ENCODE measurements at regions not wholly inside any gene's neighbourhood (a gene's known extent, or its start where the extent isn't known, plus 50 kb on each side); places are given as distances from the start of the nearest gene placed in this dataset.

DNA sequence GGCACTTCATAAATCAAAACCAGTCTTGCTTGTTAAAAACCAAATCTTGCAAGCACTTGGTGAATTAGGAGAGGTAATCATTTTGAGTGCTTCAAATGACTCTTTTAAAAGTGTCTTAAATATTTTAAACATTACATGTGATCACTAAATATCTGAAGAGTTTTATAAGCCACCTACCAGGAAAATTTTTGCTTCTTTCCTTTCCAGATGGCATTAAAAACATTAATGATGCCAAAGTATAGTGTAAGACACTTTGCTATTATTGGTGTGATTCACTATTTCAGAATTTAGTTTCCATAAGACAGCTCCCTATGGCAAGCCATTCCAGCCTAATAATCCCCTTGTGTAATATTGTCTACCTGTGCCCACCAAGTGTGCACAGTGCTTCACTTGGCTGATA lies 548.8 kb upstream of the ADAMTS5 start:
- H3K4me3 ChIP-seq, result no peak overlapping the region
- H3K36me3 ChIP-seq, result no peaks in the 10 kb centered on the region
- no peaks in the 10 kb centered on the region for H3K9me3 ChIP-seq
- no peak overlapping the region for H3K27ac ChIP-seq
- TF ChIP-seq, protein P1, sequence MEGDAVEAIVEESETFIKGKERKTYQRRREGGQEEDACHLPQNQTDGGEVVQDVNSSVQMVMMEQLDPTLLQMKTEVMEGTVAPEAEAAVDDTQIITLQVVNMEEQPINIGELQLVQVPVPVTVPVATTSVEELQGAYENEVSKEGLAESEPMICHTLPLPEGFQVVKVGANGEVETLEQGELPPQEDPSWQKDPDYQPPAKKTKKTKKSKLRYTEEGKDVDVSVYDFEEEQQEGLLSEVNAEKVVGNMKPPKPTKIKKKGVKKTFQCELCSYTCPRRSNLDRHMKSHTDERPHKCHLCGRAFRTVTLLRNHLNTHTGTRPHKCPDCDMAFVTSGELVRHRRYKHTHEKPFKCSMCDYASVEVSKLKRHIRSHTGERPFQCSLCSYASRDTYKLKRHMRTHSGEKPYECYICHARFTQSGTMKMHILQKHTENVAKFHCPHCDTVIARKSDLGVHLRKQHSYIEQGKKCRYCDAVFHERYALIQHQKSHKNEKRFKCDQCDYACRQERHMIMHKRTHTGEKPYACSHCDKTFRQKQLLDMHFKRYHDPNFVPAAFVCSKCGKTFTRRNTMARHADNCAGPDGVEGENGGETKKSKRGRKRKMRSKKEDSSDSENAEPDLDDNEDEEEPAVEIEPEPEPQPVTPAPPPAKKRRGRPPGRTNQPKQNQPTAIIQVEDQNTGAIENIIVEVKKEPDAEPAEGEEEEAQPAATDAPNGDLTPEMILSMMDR (IDR thresholded peaks at IDR 0.05), result no peak
- no peak for TF ChIP-seq POLR2A (IDR thresholded peaks at IDR 0.05)
- H3K27me3 ChIP-seq, result no peaks in the 10 kb centered on the region
- no peaks in the 10 kb centered on the region for H3K4me1 ChIP-seq
- DNase-seq, result no peak

DNA sequence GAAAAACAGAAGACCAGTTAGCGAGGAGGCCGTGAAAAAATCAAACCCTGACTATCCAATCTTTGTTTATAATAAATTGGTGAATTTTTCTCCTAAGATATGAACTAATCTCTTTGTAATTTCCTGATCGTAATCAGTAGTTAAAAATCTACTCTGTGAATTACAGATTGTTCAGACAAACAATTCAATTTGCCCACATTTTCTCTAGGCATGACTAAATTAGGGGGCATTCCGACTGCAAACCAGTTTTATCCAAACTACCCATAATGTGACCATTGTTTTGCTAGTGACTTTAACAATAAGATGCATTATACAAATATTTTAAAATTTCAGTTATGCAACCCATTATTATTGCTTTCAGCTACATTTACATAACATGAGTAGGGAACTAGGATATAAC lies 546.9 kb upstream of the ADAMTS5 start:
- Histone ChIP-seq H3K27me3 (no peaks in the 10 kb centered on the region), H3K36me3 (no peaks in the 10 kb centered on the region), H3K9me3 (no peaks in the 10 kb centered on the region), H3K27ac (no peak overlapping the region), H3K4me3 (no peak overlapping the region), H3K4me1 (no peaks in the 10 kb centered on the region)
- TF ChIP-seq POLR2A (IDR thresholded peaks at IDR 0.05), result no peak
- TF ChIP-seq, protein P1 (IDR thresholded peaks at IDR 0.05), result no peak
- no peak for DNase-seq

DNA sequence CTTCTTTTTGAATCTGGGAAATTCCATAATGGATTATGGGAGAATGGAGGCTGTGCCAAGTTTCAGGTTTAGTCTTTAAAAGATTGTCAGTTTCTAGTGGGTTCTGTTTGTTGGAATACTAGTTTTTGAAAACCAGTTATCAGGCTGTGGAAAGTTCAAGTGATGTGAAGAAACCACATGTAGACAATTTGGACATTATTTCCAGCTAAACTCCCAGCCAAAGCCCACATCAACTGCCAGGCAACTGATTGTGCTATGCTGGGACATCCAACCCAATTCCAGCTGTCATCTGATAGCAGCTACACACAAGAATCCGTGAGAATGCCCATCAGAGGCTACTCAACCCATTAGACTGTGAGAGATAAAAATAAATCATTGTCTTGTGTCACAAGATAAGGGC lies 546.1 kb upstream of the ADAMTS5 start:
- no peak for TF ChIP-seq POLR2A (IDR thresholded peaks at IDR 0.05)
- TF ChIP-seq, protein P1 (IDR thresholded peaks at IDR 0.05), result no peak
- Histone ChIP-seq H3K36me3 (no peaks in the 10 kb centered on the region), H3K9me3 (no peaks in the 10 kb centered on the region), H3K27me3 (no peaks in the 10 kb centered on the region), H3K4me3 (no peak overlapping the region), H3K4me1 (no peaks in the 10 kb centered on the region), H3K27ac (no peak overlapping the region)
- DNase-seq, result no peak

DNA sequence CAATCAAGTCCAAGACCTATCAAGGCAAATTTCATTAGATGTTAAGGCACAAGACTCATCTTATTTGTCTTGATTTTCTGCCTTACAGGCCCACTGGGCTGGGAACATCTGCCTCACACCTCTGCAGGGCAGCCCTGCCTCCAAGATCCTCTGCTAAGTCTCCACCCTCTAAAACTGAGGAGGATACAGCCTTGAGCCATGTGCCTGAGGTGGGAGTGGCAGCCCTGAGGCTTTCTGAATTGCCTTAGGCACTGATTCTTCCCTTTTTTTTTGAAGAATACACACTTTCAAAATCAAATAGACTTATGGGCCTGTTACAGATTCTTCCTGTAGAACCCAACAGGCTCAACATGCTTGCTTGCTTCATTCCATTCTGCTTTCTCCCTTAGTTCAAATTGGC lies 544.3 kb upstream of the ADAMTS5 start:
- Histone ChIP-seq H3K9me3 (no peaks in the 10 kb centered on the region), H3K27ac (no peak overlapping the region), H3K4me3 (no peak overlapping the region), H3K27me3 (no peaks in the 10 kb centered on the region), H3K36me3 (no peaks in the 10 kb centered on the region), H3K4me1 (no peaks in the 10 kb centered on the region)
- no peak for TF ChIP-seq POLR2A (IDR thresholded peaks at IDR 0.05)
- TF ChIP-seq, protein P1 (IDR thresholded peaks at IDR 0.05), result no peak
- no peak for DNase-seq

DNA sequence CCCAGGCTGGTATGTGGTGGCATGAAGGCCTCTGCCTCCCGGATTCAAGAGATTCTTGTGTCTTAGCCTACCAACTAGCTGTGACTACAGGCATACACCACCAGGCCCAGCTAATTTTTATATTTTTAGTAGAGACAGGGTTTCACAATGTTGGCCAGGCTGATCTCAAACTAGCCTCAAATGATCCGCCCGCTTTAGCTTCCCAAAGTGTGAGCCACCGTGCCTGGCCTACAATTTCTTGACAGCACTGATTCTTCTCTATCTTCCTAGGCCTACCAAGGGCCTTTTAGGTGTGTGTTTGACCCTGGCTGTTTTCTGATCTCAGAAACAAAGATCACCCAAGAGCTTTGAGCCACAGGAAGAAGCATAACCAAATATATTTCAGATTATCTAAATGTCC lies 540.8 kb upstream of the ADAMTS5 start:
- Histone ChIP-seq H3K27me3 (no peaks in the 10 kb centered on the region), H3K4me1 (no peaks in the 10 kb centered on the region), H3K27ac (no peak overlapping the region), H3K36me3 (no peaks in the 10 kb centered on the region), H3K4me3 (no peak overlapping the region), H3K9me3 (no peaks in the 10 kb centered on the region)
- TF ChIP-seq, protein P1 (IDR thresholded peaks at IDR 0.05), result no peak
- TF ChIP-seq POLR2A (IDR thresholded peaks at IDR 0.05), result no peak
- no peak for DNase-seq

DNA sequence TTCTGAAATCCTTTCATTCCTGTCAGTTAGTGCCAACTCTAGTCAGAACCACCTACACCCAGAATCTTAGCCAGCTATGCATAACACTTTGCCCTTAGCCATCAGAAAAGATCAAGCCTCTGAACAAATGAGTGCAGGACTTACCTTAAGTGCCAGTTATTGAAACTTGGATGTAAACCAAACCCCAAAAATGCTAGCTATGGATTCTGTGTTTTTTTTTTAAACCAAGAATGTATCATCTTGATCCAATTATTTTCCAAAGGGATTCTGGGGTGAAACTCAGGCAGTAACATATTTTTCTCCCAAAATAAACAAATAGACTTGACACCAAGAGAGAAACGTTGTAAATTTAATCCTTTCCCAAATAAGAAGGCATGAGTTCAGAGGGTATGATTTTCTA lies 538.6 kb upstream of the ADAMTS5 start:
- H3K36me3 ChIP-seq, result no peaks in the 10 kb centered on the region
- no peak overlapping the region for H3K27ac ChIP-seq
- DNase-seq, result no peak
- no peaks in the 10 kb centered on the region for H3K9me3 ChIP-seq
- TF ChIP-seq, protein P1 (IDR thresholded peaks at IDR 0.05), result no peak
- TF ChIP-seq POLR2A (IDR thresholded peaks at IDR 0.05), result no peak
- no peak overlapping the region for H3K4me3 ChIP-seq
- H3K27me3 ChIP-seq, result no peaks in the 10 kb centered on the region
- no peaks in the 10 kb centered on the region for H3K4me1 ChIP-seq
